ENCODE measurements at regions not wholly inside any gene's neighbourhood (a gene's known extent, or its start where the extent isn't known, plus 50 kb on each side); places are given as distances from the start of the nearest gene placed in this dataset.

GRCh38 chr1:87926921-87927320 is 598.2 kb downstream of the LMO4 start:
- intact Hi-C loops (cut with micrococcal nuclease; ENCODE audit: unreplicated experiment): no loop called here

GRCh38 chr1:87927391-87928280 is 599.0 kb downstream of the LMO4 start:
- TF ChIP-seq EZH2phosphoT487 (IDR thresholded peaks at IDR 0.05; ENCODE audit: borderline replicate concordance, low read depth, low read length) (no peak), CTCF (conservative IDR thresholded peaks at IDR 0.05; ENCODE audit: low read length) (no peak)
- ChIA-PET POLR2A (no interaction called here), CTCF (ENCODE audit: unreplicated experiment) (no interaction called here)
- H3K9me2 ChIP-seq (ENCODE audit: insufficient read depth, low read length): no peaks in the 10 kb centered on the region
- no peak for DNase-seq (ENCODE audit: low spot score)
- no peak overlapping the region for H3K4me3 ChIP-seq (ENCODE audit: low read depth, low read length, poor library complexity, severe bottlenecking)
- BruUV-seq (replicated peaks): no TSS peak
- no peaks in the 10 kb centered on the region for H3K4me1 ChIP-seq (ENCODE audit: insufficient read depth, low read length, poor library complexity, severe bottlenecking)
- H3K36me3 ChIP-seq (ENCODE audit: insufficient read depth, low read length): no peaks in the 10 kb centered on the region
- H3K79me2 ChIP-seq (ENCODE audit: insufficient read depth, low read depth, low read length): no peaks in the 10 kb centered on the region
- H3K9me3 ChIP-seq (ENCODE audit: low read length): 0 out of 2 replicates have a peak, but pooled peaks cover 4% of the 10 kb centered on the region
- intact Hi-C loops (cut with micrococcal nuclease; ENCODE audit: unreplicated experiment): no loop called here
- no peaks in the 10 kb centered on the region for H4K20me1 ChIP-seq (ENCODE audit: insufficient read depth, low read length)
- H3K27ac ChIP-seq (ENCODE audit: low read depth, low read length, poor library complexity, severe bottlenecking): no peak overlapping the region
- H2AFZ ChIP-seq (ENCODE audit: low read length): no peak overlapping the region
- no peak overlapping the region for H3K4me2 ChIP-seq (ENCODE audit: low read length)

More at GRCh38 chr1:87926921-87927320, 598.2 kb downstream of the LMO4 start:
- Histone ChIP-seq H3K4me1 (ENCODE audit: insufficient read depth, low read length, poor library complexity, severe bottlenecking) (no peaks in the 10 kb centered on the region), H4K20me1 (ENCODE audit: insufficient read depth, low read length) (no peaks in the 10 kb centered on the region), H3K4me3 (ENCODE audit: low read depth, low read length, poor library complexity, severe bottlenecking) (no peak overlapping the region), H2AFZ (ENCODE audit: low read length) (no peak overlapping the region), H3K4me2 (ENCODE audit: low read length) (no peak overlapping the region), H3K9me2 (ENCODE audit: insufficient read depth, low read length) (no peaks in the 10 kb centered on the region), H3K9me3 (ENCODE audit: low read length) (0 out of 2 replicates have a peak, but pooled peaks cover 4% of the 10 kb centered on the region), H3K79me2 (ENCODE audit: insufficient read depth, low read depth, low read length) (no peaks in the 10 kb centered on the region), H3K27ac (ENCODE audit: low read depth, low read length, poor library complexity, severe bottlenecking) (no peak overlapping the region), H3K36me3 (ENCODE audit: insufficient read depth, low read length) (no peaks in the 10 kb centered on the region)
- no peak for DNase-seq (ENCODE audit: low spot score)
- ChIA-PET CTCF (ENCODE audit: unreplicated experiment) (no interaction called here), POLR2A (interaction anchor here (0.7 to 1.0 kb wide), 2 partner anchors 26 to 119 kb away, joined by 3 read pairs; no protein-coding TSS in a partner anchor)
- BruUV-seq (replicated peaks): no TSS peak
- TF ChIP-seq CTCF (conservative IDR thresholded peaks at IDR 0.05; ENCODE audit: low read length) (no peak), EZH2phosphoT487 (IDR thresholded peaks at IDR 0.05; ENCODE audit: borderline replicate concordance, low read depth, low read length) (no peak)

- Histone ChIP-seq H3K9me3 (ENCODE audit: low read length) (0 out of 2 replicates have a peak, but pooled peaks cover 4% of the 10 kb centered on the region), H3K79me2 (ENCODE audit: insufficient read depth, low read depth, low read length) (no peaks in the 10 kb centered on the region), H2AFZ (ENCODE audit: low read length) (no peak overlapping the region), H3K9me2 (ENCODE audit: insufficient read depth, low read length) (no peaks in the 10 kb centered on the region), H3K4me2 (ENCODE audit: low read length) (no peak overlapping the region), H3K4me1 (ENCODE audit: insufficient read depth, low read length, poor library complexity, severe bottlenecking) (no peaks in the 10 kb centered on the region), H4K20me1 (ENCODE audit: insufficient read depth, low read length) (no peaks in the 10 kb centered on the region), H3K4me3 (ENCODE audit: low read depth, low read length, poor library complexity, severe bottlenecking) (no peak overlapping the region), H3K36me3 (ENCODE audit: insufficient read depth, low read length) (no peaks in the 10 kb centered on the region), H3K27ac (ENCODE audit: low read depth, low read length, poor library complexity, severe bottlenecking) (no peak overlapping the region)
- intact Hi-C loops (cut with micrococcal nuclease; ENCODE audit: unreplicated experiment): no loop called here
- BruUV-seq (replicated peaks): no TSS peak
- DNase-seq (ENCODE audit: low spot score): no peak
- ChIA-PET CTCF (ENCODE audit: unreplicated experiment) (no interaction called here), POLR2A (no interaction called here)
- TF ChIP-seq EZH2phosphoT487 (IDR thresholded peaks at IDR 0.05; ENCODE audit: borderline replicate concordance, low read depth, low read length) (no peak), CTCF (conservative IDR thresholded peaks at IDR 0.05; ENCODE audit: low read length) (no peak)
Observed at GRCh38 chr1:87928623-87929022, 599.9 kb downstream of the LMO4 start.

All from OCI-LY7 (cell line).